ENCODE measurements at regions not wholly inside any gene's neighbourhood (a gene's known extent, or its start where the extent isn't known, plus 50 kb on each side); places are given as distances from the start of the nearest gene placed in this dataset.

DNA sequence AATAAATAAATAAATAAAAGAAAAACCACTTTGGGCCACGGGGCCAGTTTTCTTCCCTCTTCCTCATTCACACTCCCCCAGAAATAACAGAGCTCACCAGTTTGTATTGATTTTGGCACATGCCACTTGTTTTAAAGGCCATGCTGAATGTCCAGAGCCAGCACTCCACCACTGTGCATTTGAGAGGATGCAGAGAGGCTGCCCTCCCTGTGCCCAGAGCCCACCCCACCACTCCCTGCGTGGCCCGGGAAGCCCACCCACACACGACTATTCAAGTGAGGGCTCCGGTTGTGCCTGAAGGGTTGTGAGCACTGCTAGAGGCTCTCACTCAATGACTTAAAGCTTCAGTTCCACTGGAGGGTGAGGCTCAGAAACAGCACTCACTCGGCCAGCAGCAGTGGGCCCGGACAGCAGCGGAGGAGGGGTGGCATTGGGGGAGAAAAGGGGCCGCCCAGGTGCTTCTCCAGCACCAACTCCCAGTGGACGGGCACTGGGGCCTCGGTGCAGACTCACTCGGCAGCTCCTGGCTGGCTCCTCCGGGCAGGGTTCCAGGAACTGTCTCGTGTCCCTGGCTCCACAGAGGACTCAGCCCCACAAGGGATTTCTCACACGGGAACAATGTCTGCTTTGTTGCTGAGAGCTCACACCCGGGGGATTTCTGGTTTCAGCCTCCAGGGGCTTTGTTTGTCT lies 112.7 kb downstream of the SHANK2 start:
- intact Hi-C loops (cut with DNase I) = no loop called here
- H3K36me3 ChIP-seq = no peaks in the 10 kb centered on the region
- 64 to 66% methylated on average over 16 of the region's 16 CpGs for WGBS, 2 donors
- H3K27ac ChIP-seq = no peak overlapping the region
- DNase-seq = peak; percentile 78
- H3K9me3 ChIP-seq = peaks cover 0 to 2% (median 0%) of the 10 kb centered on the region in 4 donors
- TF ChIP-seq POLR2A (IDR thresholded peaks at IDR 0.05) = no peak
- no peak for TF ChIP-seq POLR2AphosphoS5 (IDR thresholded peaks at IDR 0.05)
- TF ChIP-seq, protein P1, sequence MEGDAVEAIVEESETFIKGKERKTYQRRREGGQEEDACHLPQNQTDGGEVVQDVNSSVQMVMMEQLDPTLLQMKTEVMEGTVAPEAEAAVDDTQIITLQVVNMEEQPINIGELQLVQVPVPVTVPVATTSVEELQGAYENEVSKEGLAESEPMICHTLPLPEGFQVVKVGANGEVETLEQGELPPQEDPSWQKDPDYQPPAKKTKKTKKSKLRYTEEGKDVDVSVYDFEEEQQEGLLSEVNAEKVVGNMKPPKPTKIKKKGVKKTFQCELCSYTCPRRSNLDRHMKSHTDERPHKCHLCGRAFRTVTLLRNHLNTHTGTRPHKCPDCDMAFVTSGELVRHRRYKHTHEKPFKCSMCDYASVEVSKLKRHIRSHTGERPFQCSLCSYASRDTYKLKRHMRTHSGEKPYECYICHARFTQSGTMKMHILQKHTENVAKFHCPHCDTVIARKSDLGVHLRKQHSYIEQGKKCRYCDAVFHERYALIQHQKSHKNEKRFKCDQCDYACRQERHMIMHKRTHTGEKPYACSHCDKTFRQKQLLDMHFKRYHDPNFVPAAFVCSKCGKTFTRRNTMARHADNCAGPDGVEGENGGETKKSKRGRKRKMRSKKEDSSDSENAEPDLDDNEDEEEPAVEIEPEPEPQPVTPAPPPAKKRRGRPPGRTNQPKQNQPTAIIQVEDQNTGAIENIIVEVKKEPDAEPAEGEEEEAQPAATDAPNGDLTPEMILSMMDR (IDR thresholded peaks at IDR 0.05) = no peak
- TF ChIP-seq EP300 (IDR thresholded peaks at IDR 0.05) = no peak
- H3K27me3 ChIP-seq = no peaks in the 10 kb centered on the region
- peaks cover 0 to 9% (median 7%) of the 10 kb centered on the region in 4 donors for H3K4me1 ChIP-seq
- H3K4me3 ChIP-seq = no peak overlapping the region

DNA sequence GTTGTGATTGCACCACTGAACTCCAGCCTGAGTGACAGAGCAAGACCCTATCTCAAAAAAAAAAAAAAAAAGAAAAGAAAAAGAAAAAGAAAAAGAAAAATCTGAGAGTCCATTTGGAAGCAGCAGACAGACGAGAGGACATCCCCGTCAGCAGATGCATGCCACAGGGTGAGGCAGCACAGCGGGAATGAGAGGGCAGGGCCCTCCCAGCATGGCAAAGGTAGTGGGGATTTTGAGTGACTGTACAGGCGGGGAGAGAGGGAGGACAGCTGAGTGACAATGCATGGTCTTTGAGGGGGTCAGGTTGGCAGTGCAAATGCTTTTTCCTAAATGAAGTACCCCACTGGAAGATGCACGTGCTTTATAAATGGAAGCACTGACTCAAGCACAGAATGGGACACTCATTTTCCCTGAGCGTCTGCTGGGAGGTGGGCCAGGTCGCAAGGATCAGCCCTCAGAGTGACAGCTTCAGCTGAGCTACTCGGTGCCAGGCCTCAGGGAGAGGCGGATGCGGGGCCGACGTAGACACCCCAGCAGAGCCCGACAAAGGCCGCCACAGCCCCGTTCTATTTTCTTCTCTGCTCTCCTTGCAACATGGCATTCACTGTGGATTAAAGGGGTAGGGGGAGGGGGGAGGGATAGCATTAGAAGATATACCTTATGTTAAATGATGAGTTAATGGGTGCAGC lies 113.5 kb downstream of the SHANK2 start:
- WGBS, 2 donors = 88 to 90% methylated on average over 15 of the region's 15 CpGs
- Histone ChIP-seq H3K4me3 (no peak overlapping the region), H3K36me3 (no peaks in the 10 kb centered on the region), H3K4me1 (peaks cover 0 to 9% (median 7%) of the 10 kb centered on the region in 4 donors), H3K27me3 (no peaks in the 10 kb centered on the region), H3K9me3 (no peaks in the 10 kb centered on the region), H3K27ac (no peak overlapping the region)
- no peak for DNase-seq
- intact Hi-C loops (cut with DNase I) = no loop called here
- TF ChIP-seq EP300 (IDR thresholded peaks at IDR 0.05) (no peak), POLR2A (IDR thresholded peaks at IDR 0.05) (no peak), POLR2AphosphoS5 (IDR thresholded peaks at IDR 0.05) (no peak)
- TF ChIP-seq, protein P1 (IDR thresholded peaks at IDR 0.05) = no peak

DNA sequence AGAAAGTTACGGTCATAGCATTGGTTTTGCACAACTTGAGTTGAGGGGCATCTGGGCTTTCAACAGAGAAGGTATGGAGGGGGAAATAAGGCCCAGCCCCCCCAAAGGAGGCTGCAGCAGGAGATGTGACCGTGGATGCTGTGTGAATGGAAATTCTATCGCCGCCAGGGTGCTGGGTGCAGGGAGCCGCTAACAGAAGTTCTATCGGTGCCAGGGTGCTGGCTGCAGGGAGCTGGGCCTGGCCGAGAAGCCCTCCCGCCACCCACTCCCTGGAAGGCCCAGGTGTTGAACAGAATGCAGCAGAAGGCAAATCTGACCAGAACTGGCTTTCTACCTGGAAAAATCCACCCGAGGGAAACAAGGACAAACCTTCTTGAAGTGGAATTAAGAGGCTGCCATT lies 115.0 kb downstream of the SHANK2 start:
- Histone ChIP-seq H3K9me3 (no peaks in the 10 kb centered on the region), H3K4me1 (peaks cover 0 to 9% (median 7%) of the 10 kb centered on the region in 4 donors), H3K4me3 (no peak overlapping the region), H3K27ac (no peak overlapping the region), H3K36me3 (no peaks in the 10 kb centered on the region), H3K27me3 (no peaks in the 10 kb centered on the region)
- TF ChIP-seq POLR2AphosphoS5 (IDR thresholded peaks at IDR 0.05) (no peak), EP300 (IDR thresholded peaks at IDR 0.05) (no peak), POLR2A (IDR thresholded peaks at IDR 0.05) (no peak)
- TF ChIP-seq, protein P1 (IDR thresholded peaks at IDR 0.05) = no peak
- intact Hi-C loops (cut with DNase I) = no loop called here
- DNase-seq = no peak
- 93 to 96% methylated on average over 9 of the region's 9 CpGs for WGBS, 2 donors

DNA sequence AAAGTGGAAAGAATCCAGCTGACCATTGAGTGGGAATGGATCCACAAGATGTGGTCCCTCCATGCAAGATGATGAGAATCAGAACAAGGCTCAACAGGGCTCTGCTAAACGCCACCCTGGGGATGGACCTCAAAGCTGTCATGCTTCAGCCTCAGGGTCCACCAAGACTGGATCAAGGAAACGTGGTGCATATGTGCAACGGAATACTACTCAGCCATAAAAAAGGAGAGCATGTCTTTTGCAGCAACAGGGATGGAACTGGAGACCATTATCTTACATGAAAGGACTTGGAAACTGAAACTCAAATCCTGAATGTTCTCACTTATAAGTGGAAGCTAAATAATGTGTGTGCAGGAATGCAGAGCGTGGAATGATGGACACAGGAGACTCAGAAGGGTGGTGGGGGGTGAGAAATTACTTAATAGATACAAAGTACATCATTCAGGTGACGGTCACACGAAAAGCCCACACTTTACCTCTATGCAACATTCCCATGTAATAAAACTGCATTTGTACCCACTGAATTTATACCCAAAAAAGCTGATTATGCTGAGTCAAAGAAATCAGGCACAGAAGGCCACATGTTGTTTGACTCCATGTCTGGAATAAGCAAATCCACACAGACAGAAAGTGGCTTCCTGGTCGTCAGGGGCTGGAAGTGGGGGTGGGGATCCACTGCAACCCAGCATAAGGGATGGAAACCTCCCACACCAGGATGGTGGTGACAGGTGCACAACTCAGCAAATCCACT lies 116.1 kb downstream of the SHANK2 start:
- WGBS, 2 donors = 90 to 91% methylated on average over 7 of the region's 7 CpGs
- Histone ChIP-seq H3K36me3 (no peaks in the 10 kb centered on the region), H3K9me3 (no peaks in the 10 kb centered on the region), H3K4me1 (peaks cover 0 to 9% (median 7%) of the 10 kb centered on the region in 4 donors), H3K27me3 (no peaks in the 10 kb centered on the region), H3K4me3 (no peak overlapping the region), H3K27ac (no peak overlapping the region)
- DNase-seq = no peak
- intact Hi-C loops (cut with DNase I) = no loop called here
- TF ChIP-seq POLR2AphosphoS5 (IDR thresholded peaks at IDR 0.05) = no peak

DNA sequence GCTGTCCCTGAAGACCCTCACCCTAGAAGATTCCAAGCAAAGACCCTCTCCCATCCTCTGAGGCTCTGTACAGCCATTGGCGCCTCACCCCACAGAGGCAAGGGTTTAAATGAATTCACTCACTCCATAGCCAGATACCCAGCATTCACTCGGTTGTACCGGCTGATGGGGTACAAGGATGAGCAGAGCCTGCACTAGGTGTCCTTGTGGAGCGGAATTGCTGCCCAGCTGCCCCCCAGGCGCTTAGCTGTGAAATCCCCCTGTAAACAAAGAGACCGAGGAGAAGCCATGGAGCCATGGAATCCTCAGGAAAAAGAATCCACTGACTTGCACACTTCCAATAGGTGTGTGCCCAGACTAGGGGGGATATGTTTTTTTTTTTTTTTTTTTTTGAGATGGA lies 117.3 kb downstream of the SHANK2 start:
- no peak for DNase-seq
- H3K27me3 ChIP-seq = no peaks in the 10 kb centered on the region
- intact Hi-C loops (cut with DNase I) = no loop called here

More for the DNA sequence above, 117.3 kb downstream of the SHANK2 start:
- no peak overlapping the region for H3K4me3 ChIP-seq
- H3K9me3 ChIP-seq = no peaks in the 10 kb centered on the region
- no peak overlapping the region for H3K27ac ChIP-seq
- peaks cover 0 to 8% (median 7%) of the 10 kb centered on the region in 4 donors for H3K4me1 ChIP-seq
- WGBS, 2 donors = 95 to 96% methylated on average over 6 of the region's 6 CpGs
- no peak for TF ChIP-seq EP300 (IDR thresholded peaks at IDR 0.05)
- TF ChIP-seq POLR2AphosphoS5 (IDR thresholded peaks at IDR 0.05) = no peak
- TF ChIP-seq, protein P1 (IDR thresholded peaks at IDR 0.05) = no peak
- TF ChIP-seq POLR2A (IDR thresholded peaks at IDR 0.05) = no peak
- H3K36me3 ChIP-seq = no peaks in the 10 kb centered on the region

Measured in sigmoid colon (tissue), 6 donors.